GM19025 (cell line): ENCODE measurements at regions not wholly inside any gene's neighbourhood (a gene's known extent, or its start where the extent isn't known, plus 50 kb on each side); places are given as distances from the start of the nearest gene placed in this dataset.
"Not testable (repeated sequence)": the region's sequence is repeated elsewhere in the genome, so short reads cannot be mapped to it uniquely, and the experiment has no call there.

Experiments used
- ATAC-seq: cut with Tn5 transposase; IDR thresholded peaks from one replicate; pipeline ENCODE4 v1.9.1; 2021; ENCODE audit warnings: mild to moderate bottlenecking, low read depth, moderate library complexity; ENCODE audit not compliant: unreplicated experiment

- no peak for ATAC-seq
These were observed 438.9 kb upstream of the ZNF337 start for GRCh38 chr20:26135325-26136110.

GRCh38 chr20:26134606-26135005 lies 438.0 kb upstream of the ZNF337 start:
- ATAC-seq: no peak

GRCh38 chr20:26133794-26134193 lies 437.1 kb upstream of the ZNF337 start:
- ATAC-seq: not testable (repeated sequence)

- not testable (repeated sequence) for ATAC-seq
These were observed 424.3 kb upstream of the ZNF337 start for GRCh38 chr20:26120920-26121319.

- not testable (repeated sequence) for ATAC-seq
These were observed 397.8 kb upstream of the ZNF337 start for GRCh38 chr20:26094498-26094897.

- ATAC-seq: not testable (repeated sequence)
These were observed 395.3 kb upstream of the ZNF337 start for GRCh38 chr20:26091921-26092320.

- ATAC-seq: not testable (repeated sequence)
These were observed 389.5 kb upstream of the ZNF337 start for GRCh38 chr20:26086195-26086594.

- not testable (repeated sequence) for ATAC-seq
These were observed 377.3 kb upstream of the ZNF337 start for GRCh38 chr20:26073972-26074371.

- ATAC-seq: not testable (repeated sequence)
These were observed 362.7 kb upstream of the ZNF337 start for GRCh38 chr20:26059324-26059723.

GRCh38 chr20:26058446-26058845 lies 361.8 kb upstream of the ZNF337 start:
- not testable (repeated sequence) for ATAC-seq

GRCh38 chr20:26057135-26057752 lies 360.6 kb upstream of the ZNF337 start:
- ATAC-seq: not testable (repeated sequence)

- ATAC-seq: not testable (repeated sequence)
These were observed 329.1 kb upstream of the ZNF337 start for GRCh38 chr20:26025792-26026191.

GRCh38 chr20:26010942-26011276 lies 314.3 kb upstream of the ZNF337 start:
- not testable (repeated sequence) for ATAC-seq

GRCh38 chr20:26010224-26010941 lies 313.7 kb upstream of the ZNF337 start:
- ATAC-seq: not testable (repeated sequence)

- peak; percentile 66 for ATAC-seq
These were observed 313.0 kb upstream of the ZNF337 start for GRCh38 chr20:26009402-26010223.

GRCh38 chr20:26008026-26008425 lies 311.4 kb upstream of the ZNF337 start:
- not testable (repeated sequence) for ATAC-seq

GRCh38 chr20:26006164-26006563 lies 309.5 kb upstream of the ZNF337 start:
- ATAC-seq: not testable (repeated sequence)

- not testable (repeated sequence) for ATAC-seq
These were observed 307.3 kb upstream of the ZNF337 start for GRCh38 chr20:26003959-26004358.

GRCh38 chr20:25997367-25998038 lies 300.9 kb upstream of the ZNF337 start:
- ATAC-seq: peak; percentile 61

- ATAC-seq: no peak
These were observed 295.5 kb upstream of the ZNF337 start for GRCh38 chr20:25992146-25992545.
